K562 (cell line): ENCODE measurements at regions not wholly inside any gene's neighbourhood (a gene's known extent, or its start where the extent isn't known, plus 50 kb on each side); places are given as distances from the start of the nearest gene placed in this dataset.
"Not testable (repeated sequence)": the region's sequence is repeated elsewhere in the genome, so short reads cannot be mapped to it uniquely, and the experiment has no call there.

ENCODE experiments used
- ATAC-seq: fragments of 200-7000 bp; cut with Tn5 transposase; 3 replicates; pipeline ENCODE4 v1.9.1; 2020; ENCODE audit warnings: moderate library complexity
- BruUV-seq: library from RNA; stranded (reverse); fragments of 400-500 nt; replicated peaks from 2 replicates; lab custom pipeline; 2021; lab: Mats Ljungman, UMichigan
- CTCF ChIA-PET: fragments of 300-600 bp; formaldehyde crosslinking; extraction: SDS; loops from one replicate; lab custom pipeline; 2021; ENCODE audit warnings: low intra/inter-chr PET ratio; lab: Yijun Ruan, JAX
- POLR2A ChIA-PET: fragments of 300-600, 350-650 bp; sonication (Branson Sonifier 250); formaldehyde crosslinking; extraction: SDS; loops from one replicate; lab custom pipeline; 2021; ENCODE audit warnings: antibody characterized with exemption, inconsistent platforms; lab: Yijun Ruan, JAX
- DNase-seq, 4 experiments: peaks; one replicate each; pipeline versions ENCODE4 v3.0.0 to v3.0.0-alpha.2; 2011 to 2018; ENCODE audit warnings: low spot score in 3 of 4, mixed read lengths in 3 of 4; ENCODE audit errors: extremely low read depth in 1 of 4
- FAIRE-seq: peaks from 2 replicates; lab custom pipeline; 2011; peaks lifted over from hg19 to GRCh38; lab: Jason Lieb, UNC
- H2AFZ ChIP-seq: 2 replicates; pipeline ENCODE4 v1.6.0; 2011; ENCODE audit warnings: low read depth, low read length, control low read depth, inconsistent platforms
- H3K27ac ChIP-seq: fragments of 200-600 bp; 3 replicates; pipeline ENCODE4 v1.8.0; 2011; ENCODE audit warnings: low read depth, mild to moderate bottlenecking, control low read depth, inconsistent platforms, low read length, moderate library complexity, mixed read lengths; ENCODE audit errors: extremely low read depth
- H3K27me3 ChIP-seq, 2 experiments: fragments of 300-600 bp in 1 of 2; 2 replicates in 1 of 2; 3 replicates in 1 of 2; pipeline versions ENCODE4 v1.6.0 to v1.8.0; 2011; ENCODE audit warnings: inconsistent platforms in 2 of 2, low read length in 2 of 2, mild to moderate bottlenecking in 1 of 2, mixed read lengths in 1 of 2, moderate library complexity in 1 of 2; ENCODE audit not compliant: control insufficient read depth in 2 of 2, insufficient read depth in 2 of 2
- H3K36me3 ChIP-seq: fragments of 300-600 bp; 3 replicates; pipeline ENCODE4 v1.8.0; 2011; ENCODE audit warnings: mild to moderate bottlenecking, low read length, inconsistent platforms; ENCODE audit not compliant: control insufficient read depth, insufficient read depth
- H3K4me1 ChIP-seq, 2 experiments: fragments of 200-600 bp in 1 of 2; replicated peaks in 1 of 2; 2 replicates in 1 of 2; 3 replicates in 1 of 2; pipeline versions ENCODE4 v1.5.1 to v1.8.0; 2011; ENCODE audit warnings: inconsistent platforms in 2 of 2, low read length in 2 of 2, mild to moderate bottlenecking in 1 of 2, mixed read lengths in 1 of 2, moderate library complexity in 1 of 2; ENCODE audit not compliant: control insufficient read depth in 2 of 2, insufficient read depth in 2 of 2
- H3K4me2 ChIP-seq: 2 replicates; pipeline ENCODE4 v1.6.1; 2011; ENCODE audit warnings: low read length, control low read depth, inconsistent platforms, mixed read lengths; ENCODE audit not compliant: insufficient read depth
- H3K4me3 ChIP-seq: fragments of 200-600 bp; sonication (generic), shearing (Covaris generic); 2 replicates; pipeline ENCODE4 v1.5.1; 2016; ENCODE audit warnings: control low read depth, inconsistent platforms
- H3K79me2 ChIP-seq: fragments of 200-600 bp; 3 replicates; pipeline ENCODE4 v1.8.0; 2011; ENCODE audit warnings: low read length, inconsistent platforms; ENCODE audit not compliant: control insufficient read depth, insufficient read depth
- H3K9ac ChIP-seq, 2 experiments: 2 replicates each; pipeline versions ENCODE4 v1.6.0 to v1.6.1; 2011; ENCODE audit warnings: low read depth in 2 of 2, low read length in 2 of 2, control low read depth in 1 of 2, inconsistent platforms in 1 of 2, mild to moderate bottlenecking in 1 of 2, mixed read lengths in 1 of 2; ENCODE audit not compliant: insufficient read depth in 1 of 2
- H3K9me1 ChIP-seq: one replicate; pipeline ENCODE4 v1.6.0; 2011; ENCODE audit warnings: inconsistent platforms, mild to moderate bottlenecking, low read length, moderate library complexity; ENCODE audit not compliant: control insufficient read depth, insufficient read depth
- H3K9me3 ChIP-seq: replicated peaks from 2 replicates; pipeline ENCODE4 v1.5.1; 2011; ENCODE audit warnings: low read depth, low read length, inconsistent platforms; ENCODE audit not compliant: control insufficient read depth, insufficient read depth
- H4K20me1 ChIP-seq: replicated peaks from 2 replicates; pipeline ENCODE4 v1.6.1; 2011; ENCODE audit warnings: low read length, inconsistent platforms, mixed read lengths; ENCODE audit not compliant: control insufficient read depth, insufficient read depth
- ATF6 ChIP-seq: sonication (generic); formaldehyde crosslinking; IDR thresholded peaks from 2 replicates; pipeline ENCODE4 v1.4.0; 2020; ENCODE audit warnings: mild to moderate bottlenecking, missing genetic modification reagents
- CCAR2 ChIP-seq: fragments of 200-400 bp; formaldehyde crosslinking; IDR thresholded peaks from 2 replicates; pipeline ENCODE4 v1.6.1; 2017; ENCODE audit warnings: mild to moderate bottlenecking, low read depth, low read length
- CTBP1 ChIP-seq: fragments of 450-650 bp; IDR thresholded peaks from 2 replicates; pipeline ENCODE4 v1.6.1; 2016; ENCODE audit warnings: borderline replicate concordance
- GATA2 ChIP-seq: sonication (generic); formaldehyde crosslinking; IDR thresholded peaks from 2 replicates; pipeline ENCODE4 v1.4.0; 2020; ENCODE audit warnings: mild to moderate bottlenecking, missing genetic modification reagents
- SAP30 ChIP-seq: fragments of 200-600 bp; sonication (generic); IDR thresholded peaks from 2 replicates; pipeline ENCODE4 v1.6.1; 2012; ENCODE audit warnings: borderline replicate concordance, low read depth, mild to moderate bottlenecking, moderate library complexity, low read length, control low read depth, inconsistent platforms; ENCODE audit not compliant: insufficient read depth, poor library complexity, severe bottlenecking
- SRSF3 ChIP-seq: fragments of 200-400 bp; formaldehyde crosslinking; IDR thresholded peaks from 2 replicates; pipeline ENCODE4 v1.6.1; 2016; ENCODE audit warnings: mild to moderate bottlenecking, low read length, moderate library complexity; ENCODE audit not compliant: insufficient read depth
- YBX1 ChIP-seq: fragments of 450-650 bp; IDR thresholded peaks from 2 replicates; pipeline ENCODE4 v1.7.1; 2016; ENCODE audit warnings: mild to moderate bottlenecking
- ZNF133 ChIP-seq: fragments of 250-450 bp; sonication (Bioruptor Pico); IDR thresholded peaks from 2 replicates; pipeline ENCODE4 v1.4.0; 2020; ENCODE audit warnings: mild to moderate bottlenecking
- ZNF766 ChIP-seq: fragments of 200-800 bp; sonication (Bioruptor generic); conservative IDR thresholded peaks from 2 replicates; pipeline ENCODE4 v1.6.1; 2016; ENCODE audit warnings: missing genetic modification characterization, missing compliant biosample characterization
- WGBS: fragments of 100-300 bp; shearing (Covaris generic); methylation state at CpG from one replicate; pipeline ENCODE4 v1.1.6; 2016; ENCODE audit warnings: low coverage, mixed read lengths; ENCODE audit not compliant: insufficient coverage; ENCODE audit errors: missing lambda C conversion rate; 5-methylcytosine and 5-hydroxymethylcytosine counted together
- in situ Hi-C: fragments of 300-500 bp; cut with MboI; formaldehyde crosslinking; loops from 4 replicates; pipeline ENCODE4 v1.15.0; 2018; ENCODE audit warnings: inconsistent platforms, mixed read lengths
- intact Hi-C: fragments of 100-400 bp; cut with micrococcal nuclease; formaldehyde crosslinking; loops from 2 replicates; pipeline ENCODE4 v1.14.2; 2022

GRCh38 chr12:58022379-58023020 is 81.1 kb downstream of the ATP23 start:
- H3K9me1 ChIP-seq, H3K36me3 ChIP-seq, H3K4me1 ChIP-seq, H3K4me2 ChIP-seq, ATAC-seq, H4K20me1 ChIP-seq, H3K4me3 ChIP-seq, intact Hi-C loops, POLR2A ChIA-PET, H3K79me2 ChIP-seq, in situ Hi-C loops, CTCF ChIA-PET, H2AFZ ChIP-seq, DNase-seq, H3K9ac ChIP-seq, BruUV-seq, H3K27me3 ChIP-seq, FAIRE-seq, H3K27ac ChIP-seq, H3K9me3 ChIP-seq: not testable (repeated sequence)
- 0% methylated on average over 5 of the region's 6 CpGs for WGBS

- FAIRE-seq (no peak), ATAC-seq (no peak), DNase-seq (no peak)
- H3K9ac ChIP-seq, result no peak overlapping the region
- H3K4me1 ChIP-seq, result no peaks in the 10 kb centered on the region
- H3K9me1 ChIP-seq, result no peaks in the 10 kb centered on the region
- H2AFZ ChIP-seq, result no peak overlapping the region
- no peak overlapping the region for H3K4me2 ChIP-seq
- H3K4me3 ChIP-seq, result no peak overlapping the region
- POLR2A ChIA-PET, result no interaction called here
- BruUV-seq, result no TSS peak
- in situ Hi-C loops (no loop called here), intact Hi-C loops (no loop called here)
- CTCF ChIA-PET, result no interaction called here
- no peaks in the 10 kb centered on the region for H4K20me1 ChIP-seq
- TF ChIP-seq GATA2 (CRISPR knock-in tag) (no peak), YBX1 (no peak), SAP30 (no peak), ZNF766 (CRISPR knock-in tag) (no peak), ATF6 (CRISPR knock-in tag) (no peak), SRSF3 (no peak), ZNF133 (CRISPR knock-in tag) (no peak), CTBP1 (no peak), CCAR2 (no peak)
- H3K79me2 ChIP-seq, result no peaks in the 10 kb centered on the region
- no peaks in the 10 kb centered on the region for H3K27me3 ChIP-seq
- H3K27ac ChIP-seq, result no peak overlapping the region
- no peaks in the 10 kb centered on the region for H3K9me3 ChIP-seq
- no peaks in the 10 kb centered on the region for H3K36me3 ChIP-seq
Measured at GRCh38 chr12:58025431-58025830, 84.1 kb downstream of the ATP23 start.
